ENCODE measurements at regions not wholly inside any gene's neighbourhood (a gene's known extent, or its start where the extent isn't known, plus 50 kb on each side); places are given as distances from the start of the nearest gene placed in this dataset.
"Not testable (repeated sequence)": the region's sequence is repeated elsewhere in the genome, so short reads cannot be mapped to it uniquely, and the experiment has no call there.

DNA sequence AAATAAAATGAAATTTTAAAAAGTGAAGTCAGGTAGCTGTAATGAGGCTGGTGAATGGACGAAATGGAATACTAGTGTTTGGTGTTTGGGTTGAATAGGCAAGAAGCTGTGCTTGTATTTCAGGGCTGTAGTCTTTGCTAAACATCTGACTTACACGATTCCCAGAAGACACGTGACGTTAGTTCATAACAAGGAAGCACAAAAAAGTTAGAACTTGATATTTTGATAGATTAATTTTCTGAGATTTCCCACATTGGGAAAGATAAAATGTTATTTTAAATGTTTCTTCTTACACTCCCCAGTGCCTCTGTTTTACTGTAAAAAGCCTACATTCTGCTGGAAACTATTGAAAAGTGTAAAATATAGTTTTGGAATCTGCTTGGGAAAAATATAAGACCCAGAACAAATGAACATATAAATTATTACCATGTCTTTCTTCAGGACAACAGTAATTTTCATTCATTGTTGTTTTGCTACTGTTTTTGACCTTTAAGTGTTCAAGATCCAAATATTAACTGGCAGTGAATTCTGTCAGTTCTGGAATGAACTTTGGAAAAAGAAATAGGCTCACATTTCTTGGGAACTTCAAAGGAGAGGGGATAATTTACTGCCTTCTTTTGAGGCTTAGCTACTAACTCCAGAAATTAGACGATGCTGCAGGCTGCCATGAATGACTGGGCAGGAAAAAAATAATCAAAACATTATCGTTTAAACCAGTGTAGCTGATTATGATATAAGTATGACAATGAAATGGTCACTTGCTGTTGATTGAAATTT lies 241.3 kb downstream of the SLITRK6 start:
- no peak overlapping the region for H3K4me3 Mint-ChIP-seq
- peaks cover 5% of the 10 kb centered on the region for H3K9me3 Mint-ChIP-seq
- H3K27ac Mint-ChIP-seq, result no peak overlapping the region
- ATAC-seq (no peak), DNase-seq (no peak)
- H3K27me3 Mint-ChIP-seq, result no peaks in the 10 kb centered on the region
- no peaks in the 10 kb centered on the region for H3K4me1 Mint-ChIP-seq
- no peaks in the 10 kb centered on the region for H3K36me3 Mint-ChIP-seq (ENCODE audit: low read depth)

DNA sequence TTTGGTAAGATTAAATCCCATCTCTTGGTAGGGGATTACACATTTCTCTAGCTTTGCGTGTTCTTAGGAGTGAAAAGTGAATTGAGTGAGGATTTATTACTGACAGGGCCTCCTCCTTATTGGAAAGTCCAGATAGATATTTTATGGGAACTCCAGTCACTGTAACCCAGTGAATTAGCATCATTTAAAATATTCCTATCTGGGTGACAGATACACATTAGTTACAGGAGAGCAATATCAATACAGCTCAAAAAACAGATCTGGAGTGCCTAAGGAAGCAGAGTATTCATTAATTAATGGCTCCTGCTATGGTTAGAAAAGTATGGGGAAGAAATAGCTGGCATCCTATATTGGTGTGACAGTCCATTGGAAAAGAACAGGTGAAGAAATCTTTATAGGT lies 248.2 kb downstream of the SLITRK6 start:
- ATAC-seq (no peak), DNase-seq (no peak)
- Mint-ChIP-seq H3K4me1 (no peaks in the 10 kb centered on the region), H3K4me3 (no peak overlapping the region), H3K27ac (no peak overlapping the region), H3K9me3 (peaks cover 6% of the 10 kb centered on the region), H3K27me3 (no peaks in the 10 kb centered on the region), H3K36me3 (ENCODE audit: low read depth) (no peaks in the 10 kb centered on the region)

DNA sequence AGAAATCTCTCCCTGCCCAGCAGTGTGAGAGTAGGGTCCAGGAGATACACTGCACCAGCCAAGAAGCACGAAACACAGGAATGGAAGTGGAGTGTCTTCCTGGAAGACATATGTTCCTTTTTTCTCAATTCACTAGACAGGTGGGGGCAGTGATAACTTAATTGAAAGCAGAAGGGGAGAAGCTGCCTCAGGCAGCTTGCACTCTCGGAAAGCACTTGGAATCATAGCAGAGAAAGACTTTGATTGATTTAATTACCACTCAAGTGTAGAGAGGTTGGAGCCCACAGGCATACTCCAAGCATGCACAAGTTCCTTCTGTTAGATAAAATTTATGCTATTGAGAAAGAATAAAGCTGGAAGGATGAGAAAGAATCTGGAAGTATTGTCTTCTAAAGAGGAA lies 249.4 kb downstream of the SLITRK6 start:
- Mint-ChIP-seq H3K36me3 (ENCODE audit: low read depth) (no peaks in the 10 kb centered on the region), H3K4me3 (no peak overlapping the region), H3K27me3 (no peaks in the 10 kb centered on the region), H3K9me3 (peaks cover 6% of the 10 kb centered on the region), H3K27ac (no peak overlapping the region), H3K4me1 (no peaks in the 10 kb centered on the region)
- ATAC-seq, result no peak
- no peak for DNase-seq

DNA sequence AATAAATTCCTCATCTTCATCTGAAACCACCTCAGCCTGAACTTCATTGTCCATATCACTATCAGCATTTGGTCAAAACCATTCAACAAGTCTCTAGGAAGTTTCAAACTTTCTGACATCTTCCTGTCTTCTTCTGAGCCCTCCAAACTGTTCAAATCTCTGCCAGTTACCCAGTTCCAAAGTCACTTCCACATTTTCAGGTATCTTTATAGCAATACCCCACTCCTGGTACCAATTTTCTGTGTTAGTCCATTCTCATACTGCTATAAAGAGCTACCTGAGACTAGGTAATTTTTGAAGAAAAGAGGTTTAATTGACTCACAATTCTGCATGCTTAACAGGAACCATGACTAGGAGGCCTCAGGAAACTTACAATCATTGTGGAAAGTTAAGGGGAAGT lies 250.4 kb downstream of the SLITRK6 start:
- not testable (repeated sequence) for H3K27me3 Mint-ChIP-seq; H3K9me3 Mint-ChIP-seq; H3K36me3 Mint-ChIP-seq (ENCODE audit: low read depth); ATAC-seq; DNase-seq; H3K4me3 Mint-ChIP-seq; H3K27ac Mint-ChIP-seq; H3K4me1 Mint-ChIP-seq

DNA sequence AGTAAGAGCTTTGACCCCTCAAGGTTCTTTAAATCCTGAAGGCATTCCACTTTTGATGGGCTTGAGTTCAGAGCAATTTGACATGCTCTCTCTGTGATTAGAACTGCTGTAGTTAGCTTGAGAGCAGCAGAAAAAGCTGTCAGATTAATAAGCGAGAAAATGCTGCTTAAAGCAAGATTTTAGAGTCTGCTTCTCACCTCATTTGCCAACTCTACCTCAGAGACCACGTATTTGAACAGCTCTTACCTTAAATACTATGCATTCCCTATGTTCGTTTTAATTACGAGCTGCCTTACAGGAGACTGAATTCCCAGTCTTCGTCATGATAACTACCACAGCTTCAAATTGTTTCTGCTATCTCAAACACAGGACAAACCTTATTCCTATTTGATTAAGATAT lies 253.4 kb downstream of the SLITRK6 start:
- Mint-ChIP-seq H3K27ac (no peak overlapping the region), H3K4me1 (no peaks in the 10 kb centered on the region), H3K4me3 (no peak overlapping the region), H3K9me3 (peaks cover 6% of the 10 kb centered on the region), H3K36me3 (ENCODE audit: low read depth) (no peaks in the 10 kb centered on the region), H3K27me3 (no peaks in the 10 kb centered on the region)
- DNase-seq (no peak), ATAC-seq (no peak)

DNA sequence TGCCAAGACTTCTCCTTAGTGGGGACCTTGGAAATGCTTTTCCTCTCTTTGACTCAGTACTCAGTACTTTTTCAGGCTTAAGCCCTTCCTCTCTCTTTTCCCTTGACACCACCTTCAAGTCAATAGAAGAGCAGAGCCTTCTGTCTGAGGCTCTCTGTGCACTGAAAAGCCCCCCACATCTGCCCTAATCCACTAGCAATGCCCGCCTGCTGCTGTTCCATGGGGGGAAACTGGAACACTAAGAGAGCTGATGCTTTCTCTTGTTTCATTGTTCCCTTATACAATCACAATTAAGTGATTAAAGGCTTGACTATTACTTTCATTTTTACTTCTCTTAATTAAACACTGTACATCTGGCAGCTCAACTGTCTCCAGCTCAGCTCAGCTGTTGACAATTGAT lies 254.5 kb downstream of the SLITRK6 start:
- no peaks in the 10 kb centered on the region for H3K4me1 Mint-ChIP-seq
- H3K36me3 Mint-ChIP-seq (ENCODE audit: low read depth), result no peaks in the 10 kb centered on the region
- no peak overlapping the region for H3K27ac Mint-ChIP-seq
- no peak overlapping the region for H3K4me3 Mint-ChIP-seq
- ATAC-seq (no peak), DNase-seq (no peak)
- no peaks in the 10 kb centered on the region for H3K27me3 Mint-ChIP-seq
- H3K9me3 Mint-ChIP-seq, result peaks cover 6% of the 10 kb centered on the region

DNA sequence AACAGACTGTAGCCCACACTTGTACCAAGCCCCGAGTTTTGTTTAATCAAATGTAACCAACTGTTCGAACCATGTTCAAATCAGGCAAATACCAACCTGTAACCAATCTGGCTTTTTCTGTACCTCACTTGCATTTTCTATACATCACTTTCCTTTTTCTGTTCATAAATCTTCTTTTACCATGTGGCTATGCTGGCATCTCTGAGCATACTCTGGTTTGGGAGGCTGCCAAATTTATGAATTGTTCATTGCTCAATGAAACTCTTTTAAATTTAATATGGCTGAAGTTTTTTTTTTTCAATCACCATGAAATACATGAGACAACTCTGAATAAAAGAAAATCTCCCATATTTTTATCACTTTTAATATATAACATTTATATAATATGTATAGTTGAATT lies 256.1 kb downstream of the SLITRK6 start:
- Mint-ChIP-seq H3K9me3 (no peaks in the 10 kb centered on the region), H3K4me1 (no peaks in the 10 kb centered on the region), H3K36me3 (ENCODE audit: low read depth) (no peaks in the 10 kb centered on the region), H3K4me3 (no peak overlapping the region), H3K27me3 (no peaks in the 10 kb centered on the region), H3K27ac (no peak overlapping the region)
- DNase-seq (no peak), ATAC-seq (no peak)

DNA sequence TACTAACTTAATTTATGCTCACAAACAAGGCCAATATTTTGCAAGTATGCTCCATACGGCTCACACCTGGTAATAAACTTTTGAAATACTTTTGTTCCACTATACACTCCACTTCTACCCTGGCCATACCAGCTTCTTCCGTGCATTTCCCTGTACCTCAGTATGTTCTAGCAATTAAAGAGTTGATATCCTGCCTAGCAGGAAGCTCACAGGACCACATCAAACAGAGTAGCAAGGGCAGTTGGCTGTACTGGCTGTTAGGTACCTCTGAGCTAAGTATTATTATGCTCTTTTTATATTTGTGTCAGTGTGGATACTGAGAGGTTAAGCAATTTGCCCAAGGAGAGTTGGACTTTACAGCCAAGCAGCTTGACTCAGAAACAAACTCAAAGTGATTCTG lies 257.7 kb downstream of the SLITRK6 start:
- Mint-ChIP-seq H3K4me3 (no peak overlapping the region), H3K4me1 (no peaks in the 10 kb centered on the region), H3K27me3 (no peaks in the 10 kb centered on the region), H3K27ac (no peak overlapping the region), H3K9me3 (no peaks in the 10 kb centered on the region), H3K36me3 (ENCODE audit: low read depth) (no peaks in the 10 kb centered on the region)
- no peak for ATAC-seq
- no peak for DNase-seq

DNA sequence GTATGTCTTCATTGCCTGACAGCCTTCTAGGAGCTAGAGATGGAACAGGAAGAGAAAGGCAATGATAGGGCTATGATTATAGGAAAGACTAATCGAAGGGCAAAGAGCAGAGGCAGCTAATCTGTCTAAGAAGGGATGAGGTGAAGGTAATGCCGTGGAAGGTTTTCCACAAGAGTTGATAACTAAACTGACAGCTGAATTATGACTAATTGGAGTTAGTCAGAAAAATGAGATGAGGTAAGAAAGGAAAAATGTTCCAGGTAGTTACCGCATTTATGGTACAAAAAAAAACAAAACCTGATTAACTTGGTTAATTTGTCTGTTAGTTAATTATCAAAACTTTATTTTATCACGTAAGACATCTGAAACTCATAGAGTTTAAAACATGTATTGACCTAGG lies 260.3 kb downstream of the SLITRK6 start:
- H3K4me1 Mint-ChIP-seq, result no peaks in the 10 kb centered on the region
- H3K27me3 Mint-ChIP-seq, result no peaks in the 10 kb centered on the region
- ATAC-seq (no peak), DNase-seq (no peak)
- no peak overlapping the region for H3K4me3 Mint-ChIP-seq
- H3K36me3 Mint-ChIP-seq (ENCODE audit: low read depth), result no peaks in the 10 kb centered on the region
- no peaks in the 10 kb centered on the region for H3K9me3 Mint-ChIP-seq
- no peak overlapping the region for H3K27ac Mint-ChIP-seq

DNA sequence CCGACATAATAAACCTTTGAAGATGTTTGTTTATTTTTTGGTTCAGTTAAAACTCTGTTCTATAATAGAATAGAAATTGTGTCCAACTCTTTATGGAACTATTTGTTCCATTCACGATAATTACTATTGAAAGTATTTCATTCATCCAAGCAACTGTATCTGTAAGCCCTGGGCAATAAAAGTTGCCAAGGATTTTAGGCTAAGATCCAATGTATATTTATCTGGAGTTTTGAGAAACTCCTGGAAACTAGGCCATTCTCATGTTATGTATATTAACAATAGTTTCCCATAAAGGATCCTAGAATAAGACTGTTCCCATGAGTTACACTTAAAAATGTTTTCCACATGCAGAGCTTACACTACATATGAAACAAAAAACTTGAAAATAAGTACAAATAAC lies 261.6 kb downstream of the SLITRK6 start:
- ATAC-seq (no peak), DNase-seq (no peak)
- H3K36me3 Mint-ChIP-seq (ENCODE audit: low read depth), result no peaks in the 10 kb centered on the region
- H3K4me3 Mint-ChIP-seq, result no peak overlapping the region
- H3K9me3 Mint-ChIP-seq, result no peaks in the 10 kb centered on the region
- H3K27me3 Mint-ChIP-seq, result no peaks in the 10 kb centered on the region
- no peak overlapping the region for H3K27ac Mint-ChIP-seq
- no peaks in the 10 kb centered on the region for H3K4me1 Mint-ChIP-seq

DNA sequence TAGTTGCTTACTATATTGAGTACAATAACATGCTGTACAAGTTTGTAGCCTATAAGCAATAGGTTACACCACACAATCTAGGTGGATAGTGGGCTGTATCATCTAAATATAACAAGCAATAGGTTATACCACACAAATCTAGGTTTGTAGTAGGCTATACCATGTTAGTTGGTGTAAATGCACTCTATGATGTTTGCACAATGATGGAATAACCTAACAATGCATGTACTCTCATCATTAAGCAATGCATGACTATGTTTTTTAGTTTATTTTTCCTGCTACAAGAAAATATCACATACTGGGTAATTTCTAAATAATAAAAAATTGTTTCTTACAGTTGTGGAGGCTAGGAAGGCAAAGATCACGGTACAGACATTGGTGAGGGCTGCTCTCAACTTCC lies 262.5 kb downstream of the SLITRK6 start:
- Mint-ChIP-seq H3K4me1 (no peaks in the 10 kb centered on the region), H3K36me3 (ENCODE audit: low read depth) (no peaks in the 10 kb centered on the region), H3K9me3 (no peaks in the 10 kb centered on the region), H3K4me3 (no peak overlapping the region), H3K27me3 (no peaks in the 10 kb centered on the region), H3K27ac (no peak overlapping the region)
- ATAC-seq (no peak), DNase-seq (no peak)

DNA sequence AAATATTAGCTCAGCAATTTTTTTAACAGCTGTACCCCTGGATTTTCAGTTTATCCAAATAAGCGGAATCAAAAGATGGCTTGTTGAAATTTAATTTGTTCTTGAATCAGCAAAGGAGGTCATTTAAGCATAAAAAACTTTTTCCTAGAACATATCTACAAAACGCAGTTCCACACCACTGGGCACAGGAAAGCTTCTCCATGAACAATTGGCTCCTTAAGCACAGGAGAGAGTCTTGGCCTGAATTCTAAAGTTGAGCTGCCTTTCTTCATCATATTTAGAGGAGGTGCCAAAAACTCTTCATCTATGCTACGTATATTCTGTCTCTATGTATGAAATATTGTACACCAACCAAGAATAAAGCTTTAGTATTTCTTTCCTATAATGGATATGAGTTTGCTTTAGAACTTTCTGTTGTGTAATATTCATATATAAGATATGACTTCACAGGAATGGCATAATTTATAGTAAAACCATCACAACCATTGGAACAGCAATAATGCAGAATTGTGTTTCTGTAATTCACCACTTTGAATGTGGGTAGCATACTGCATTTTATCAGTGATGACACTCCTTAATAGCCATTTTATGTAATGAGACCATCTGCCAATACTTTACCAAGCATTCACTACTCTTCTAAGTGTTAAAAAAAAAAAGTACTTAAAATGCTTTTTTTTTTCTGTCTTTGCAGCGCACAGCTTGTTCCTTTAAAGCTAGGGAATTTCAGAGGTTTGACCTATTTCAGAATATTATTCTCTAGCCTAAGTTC lies 263.7 kb downstream of the SLITRK6 start:
- Mint-ChIP-seq H3K27ac (no peak overlapping the region), H3K4me3 (no peak overlapping the region), H3K9me3 (no peaks in the 10 kb centered on the region), H3K36me3 (ENCODE audit: low read depth) (no peaks in the 10 kb centered on the region), H3K4me1 (no peaks in the 10 kb centered on the region), H3K27me3 (no peaks in the 10 kb centered on the region)
- DNase-seq (no peak), ATAC-seq (no peak)

DNA sequence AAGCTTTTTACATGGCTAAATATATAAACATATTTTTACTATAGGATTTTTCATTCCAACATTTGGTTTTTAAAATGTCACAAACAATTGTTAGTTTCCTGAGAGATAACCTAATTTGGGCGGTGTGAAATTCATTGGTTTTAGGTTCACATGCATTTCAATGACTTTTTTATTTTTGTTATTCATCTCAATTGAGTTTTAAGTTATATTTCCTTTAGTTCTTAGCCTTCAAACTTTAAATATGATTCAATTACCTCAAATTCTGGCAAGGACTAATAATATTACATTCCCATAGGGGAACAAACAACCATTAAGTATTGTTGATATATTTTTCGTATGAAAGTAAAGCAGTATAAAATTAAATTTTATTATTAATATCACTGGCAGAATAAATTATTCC lies 265.3 kb downstream of the SLITRK6 start:
- Mint-ChIP-seq H3K27me3 (no peaks in the 10 kb centered on the region), H3K4me1 (no peaks in the 10 kb centered on the region), H3K4me3 (no peak overlapping the region), H3K9me3 (no peaks in the 10 kb centered on the region), H3K27ac (no peak overlapping the region), H3K36me3 (ENCODE audit: low read depth) (no peaks in the 10 kb centered on the region)
- DNase-seq (no peak), ATAC-seq (no peak)

DNA sequence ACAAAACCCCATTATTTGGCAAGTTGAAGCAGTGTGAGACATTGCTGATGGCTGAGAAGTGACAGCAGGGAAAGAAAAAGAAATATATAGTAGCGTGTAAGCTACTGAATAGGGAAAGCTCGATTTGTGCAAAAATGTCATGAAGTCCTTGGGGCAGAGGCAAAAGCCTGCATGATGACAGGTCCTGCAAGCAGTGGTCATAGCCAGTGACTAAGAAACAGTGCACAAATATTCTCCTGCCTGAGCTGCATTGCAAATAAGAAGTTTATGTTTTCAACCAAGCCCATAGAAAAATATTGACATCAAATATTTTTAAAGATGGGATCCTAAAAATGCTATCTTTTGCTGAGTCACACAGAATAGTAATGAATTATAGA lies 270.0 kb downstream of the SLITRK6 start:
- no peaks in the 10 kb centered on the region for H3K9me3 Mint-ChIP-seq
- no peak for ATAC-seq
- no peak for DNase-seq
- H3K27ac Mint-ChIP-seq, result no peak overlapping the region
- H3K4me3 Mint-ChIP-seq, result no peak overlapping the region
- H3K4me1 Mint-ChIP-seq, result no peaks in the 10 kb centered on the region
- H3K36me3 Mint-ChIP-seq (ENCODE audit: low read depth), result no peaks in the 10 kb centered on the region
- no peaks in the 10 kb centered on the region for H3K27me3 Mint-ChIP-seq

DNA sequence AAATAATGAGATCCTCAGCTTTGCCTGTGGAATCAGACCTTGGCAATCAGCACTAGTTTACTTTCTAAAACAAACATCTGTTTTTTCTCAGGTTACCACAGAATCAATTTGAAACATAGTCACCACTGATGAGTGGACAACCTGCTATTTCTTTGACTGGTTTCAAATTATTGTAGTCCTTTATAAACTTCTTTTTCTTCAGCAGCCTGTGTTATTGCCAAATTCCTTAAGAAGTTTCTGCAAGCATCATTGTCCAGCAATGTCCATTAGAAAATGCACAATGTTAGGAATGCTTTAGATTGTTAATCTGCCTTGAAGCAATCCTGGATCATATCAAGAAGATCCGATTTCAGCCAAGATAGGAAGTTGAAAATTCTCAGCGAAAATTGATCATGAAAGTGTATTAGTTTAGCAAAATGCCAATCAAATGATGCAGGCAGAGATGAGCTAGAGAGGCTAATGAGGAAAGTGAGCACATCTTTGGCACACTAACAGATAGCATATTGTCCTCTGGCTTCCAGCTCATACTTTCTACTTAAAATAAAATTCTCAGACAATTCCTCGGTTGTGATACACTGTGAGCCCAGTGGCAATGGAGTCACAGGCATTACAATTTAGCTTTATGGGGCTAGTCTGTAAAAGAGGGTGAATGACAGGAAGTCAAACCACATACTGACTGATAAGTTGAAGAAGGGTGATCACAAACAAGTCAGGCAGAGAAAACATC lies 270.6 kb downstream of the SLITRK6 start:
- H3K4me3 Mint-ChIP-seq, result no peak overlapping the region
- H3K36me3 Mint-ChIP-seq (ENCODE audit: low read depth), result no peaks in the 10 kb centered on the region
- H3K9me3 Mint-ChIP-seq, result no peaks in the 10 kb centered on the region
- no peak overlapping the region for H3K27ac Mint-ChIP-seq
- no peaks in the 10 kb centered on the region for H3K27me3 Mint-ChIP-seq
- no peak for DNase-seq
- no peaks in the 10 kb centered on the region for H3K4me1 Mint-ChIP-seq
- ATAC-seq, result no peak
